Right cardiac atrium (tissue), 5 donors: ENCODE measurements at regions not wholly inside any gene's neighbourhood (a gene's known extent, or its start where the extent isn't known, plus 50 kb on each side); places are given as distances from the start of the nearest gene placed in this dataset.

Experiments used
- ATAC-seq, 2 donors: fragments of 200-7000 bp; cut with Tn5 transposase; one replicate each; pipeline versions ENCODE4 v1.8.0 to v1.9.1; 2020; ENCODE audit warnings: moderate library complexity in 2 of 2, mild to moderate bottlenecking in 1 of 2
- DNase-seq, 3 donors: peaks; one replicate each; pipeline ENCODE4 v3.0.0-alpha.2; 2020
- H3K27ac ChIP-seq: one replicate; pipeline ENCODE4 v1.5.1; 2013; ENCODE audit warnings: mild to moderate bottlenecking, low read length, control low read depth, moderate library complexity
- H3K27me3 ChIP-seq: one replicate; pipeline ENCODE4 v1.6.1; 2013; ENCODE audit not compliant: control insufficient read depth, insufficient read depth
- H3K4me1 ChIP-seq: one replicate; pipeline ENCODE4 v1.6.1; 2013; ENCODE audit warnings: low read length; ENCODE audit not compliant: control insufficient read depth, insufficient read depth
- H3K4me3 ChIP-seq: one replicate; pipeline ENCODE4 v1.5.1; 2013; ENCODE audit warnings: low read length, control low read depth
- H3K9me3 ChIP-seq: one replicate; pipeline ENCODE4 v1.6.1; 2013; ENCODE audit warnings: low read length; ENCODE audit not compliant: control insufficient read depth
- WGBS: extraction: QIAGEN DNeasy Blood & Tissue Kit; methylation state at CpG from one replicate; pipeline ENCODE4 v1.1.7; 2013; 5-methylcytosine and 5-hydroxymethylcytosine counted together
- intact Hi-C, 4 donors: fragments of 100-400 bp; cut with DNase I; formaldehyde crosslinking; loops; one replicate each; pipeline versions ENCODE4 v1.11.0 to v1.14.0; 2022 to 2023
- donor health status: healthy with polysubstance abuse.
- donor health status: DM: no; HTN: yes; CAD: no.
- donor health status: DM: no; HTN: no; CAD: no.
- donor health status: DM: no; HTN: yes; CAD: no; lungs with severe emphysema.
- donor health status: DM: yes; HTN: yes; CAD: no.

DNA sequence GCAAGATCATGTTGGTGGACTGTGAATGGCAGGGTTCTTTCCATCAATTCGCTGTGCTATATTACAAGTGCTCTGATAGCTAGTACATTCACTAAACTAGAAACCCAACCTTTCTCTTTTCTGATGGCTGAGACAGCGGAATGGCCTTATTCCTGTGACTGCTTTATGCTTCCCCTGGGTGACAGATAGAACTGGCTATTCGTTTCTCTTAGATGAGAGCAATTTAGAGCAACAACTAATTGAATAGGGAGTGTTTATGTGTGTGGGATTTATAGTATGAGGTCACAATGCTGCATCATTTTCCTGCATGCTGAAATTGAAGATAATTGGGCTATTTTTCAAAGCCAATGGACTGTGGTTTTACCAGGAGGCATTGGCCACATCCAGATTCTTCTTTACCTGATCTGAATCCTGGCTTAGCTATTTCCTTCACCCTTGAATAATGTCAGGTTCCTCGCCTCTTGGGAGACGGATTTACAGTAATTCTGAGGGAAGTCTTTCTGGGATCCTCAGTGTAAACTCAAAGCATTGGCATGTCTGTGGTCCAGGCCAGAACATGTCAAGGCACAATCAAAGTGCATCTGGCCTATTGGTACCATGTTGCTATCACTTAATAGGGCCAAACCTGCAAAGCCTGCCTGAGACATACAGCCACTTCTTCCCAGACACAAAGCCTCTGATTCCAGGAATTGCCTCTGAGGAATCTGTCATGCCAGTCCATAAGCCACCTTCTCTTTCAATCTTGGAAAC lies 775.0 kb upstream of the API5 start:
- Histone ChIP-seq H3K9me3 (no peaks in the 10 kb centered on the region), H3K27ac (no peak overlapping the region), H3K4me3 (no peak overlapping the region), H3K27me3 (no peaks in the 10 kb centered on the region), H3K4me1 (no peaks in the 10 kb centered on the region)
- ATAC-seq (no peak), DNase-seq (no peak)
- intact Hi-C loops: no loop called here
- WGBS: 83% methylated on average over 5 of the region's 5 CpGs

DNA sequence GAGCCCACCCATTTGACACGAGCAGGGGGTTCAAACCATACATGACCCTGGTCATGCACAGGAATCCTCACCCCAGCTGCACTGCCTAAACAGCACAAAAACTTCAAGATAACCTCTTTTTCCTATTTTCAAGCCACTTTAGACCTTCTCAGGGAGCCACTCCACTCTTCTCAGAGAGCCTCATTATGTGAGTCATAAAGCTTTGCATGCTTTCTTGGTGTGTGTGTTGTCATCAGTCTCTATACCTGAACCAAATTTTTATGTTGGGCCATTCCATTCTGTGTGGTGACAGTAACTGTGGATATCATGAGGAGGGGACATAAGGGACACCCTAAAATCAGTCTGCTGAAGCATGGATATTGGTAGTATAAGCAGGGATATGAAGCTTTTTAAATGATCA lies 769.5 kb upstream of the API5 start:
- H3K27me3 ChIP-seq: no peaks in the 10 kb centered on the region
- ATAC-seq (no peak), DNase-seq (no peak)
- 51% methylated on average over 1 of the region's 1 CpG for WGBS
- peaks cover 3% of the 10 kb centered on the region for H3K4me1 ChIP-seq
- H3K9me3 ChIP-seq: no peaks in the 10 kb centered on the region
- no peak overlapping the region for H3K27ac ChIP-seq
- no peak overlapping the region for H3K4me3 ChIP-seq
- intact Hi-C loops: no loop called here

DNA sequence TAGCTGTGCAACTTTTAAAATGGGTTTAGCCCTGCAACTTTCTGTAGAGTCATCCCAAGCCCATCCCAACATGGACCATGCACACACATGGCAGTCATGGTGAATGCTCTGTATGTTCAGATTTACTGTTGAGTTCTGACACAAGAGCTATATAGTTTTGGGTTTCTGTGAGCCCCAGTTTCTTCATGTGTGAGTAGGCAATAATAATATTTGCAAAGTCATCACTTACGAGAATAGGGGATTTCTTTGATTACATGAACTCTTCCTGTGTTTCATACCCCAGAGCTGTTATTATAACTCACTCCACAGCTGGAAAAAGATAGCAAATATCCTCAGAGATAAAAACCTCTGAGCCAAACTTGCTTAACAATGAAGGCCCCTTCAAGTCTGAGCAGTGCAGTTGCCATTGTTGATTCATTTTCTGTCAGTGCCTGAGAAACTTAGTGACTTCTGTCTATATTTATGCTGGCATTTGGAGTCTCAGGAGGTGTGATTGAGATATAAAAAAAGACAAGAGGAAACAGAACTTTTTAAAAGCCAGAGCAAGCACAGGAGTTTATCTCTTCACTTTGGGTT lies 767.9 kb upstream of the API5 start:
- 15% methylated on average over 1 of the region's 1 CpG for WGBS
- peak; percentile 24 to 79 for ATAC-seq

DNA sequence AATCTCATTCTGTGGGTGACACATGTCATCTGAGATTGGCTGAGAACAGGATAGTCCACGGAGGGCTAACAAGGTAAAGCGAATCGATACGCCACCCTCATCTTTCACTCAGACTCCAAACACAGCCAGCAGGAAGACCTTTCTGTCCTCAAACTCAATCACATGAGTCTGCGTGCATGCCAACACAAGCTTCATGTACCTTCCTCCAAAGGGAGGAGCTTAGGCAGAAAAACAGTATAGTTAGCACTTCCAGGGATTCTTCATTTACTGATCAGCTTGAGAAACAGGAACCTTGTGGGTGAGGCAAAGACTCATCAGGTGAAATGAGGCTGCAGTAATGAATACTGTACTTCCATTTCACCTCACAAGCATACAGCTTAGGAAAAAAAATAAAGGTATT lies 767.1 kb upstream of the API5 start:
- Histone ChIP-seq H3K27ac (no peak overlapping the region), H3K9me3 (no peaks in the 10 kb centered on the region), H3K4me1 (peaks cover 3% of the 10 kb centered on the region), H3K27me3 (no peaks in the 10 kb centered on the region), H3K4me3 (no peak overlapping the region)
- ATAC-seq (peak; percentile 45 to 73), DNase-seq (no peak)
- WGBS: 58% methylated on average over 5 of the region's 5 CpGs
- intact Hi-C loops: no loop called here

More for the DNA sequence above, 767.9 kb upstream of the API5 start:
- H3K27ac ChIP-seq: no peak overlapping the region
- H3K4me3 ChIP-seq: no peak overlapping the region
- DNase-seq: no peak
- intact Hi-C loops: no loop called here
- H3K27me3 ChIP-seq: no peaks in the 10 kb centered on the region
- H3K4me1 ChIP-seq: peaks cover 3% of the 10 kb centered on the region
- H3K9me3 ChIP-seq: no peaks in the 10 kb centered on the region

DNA sequence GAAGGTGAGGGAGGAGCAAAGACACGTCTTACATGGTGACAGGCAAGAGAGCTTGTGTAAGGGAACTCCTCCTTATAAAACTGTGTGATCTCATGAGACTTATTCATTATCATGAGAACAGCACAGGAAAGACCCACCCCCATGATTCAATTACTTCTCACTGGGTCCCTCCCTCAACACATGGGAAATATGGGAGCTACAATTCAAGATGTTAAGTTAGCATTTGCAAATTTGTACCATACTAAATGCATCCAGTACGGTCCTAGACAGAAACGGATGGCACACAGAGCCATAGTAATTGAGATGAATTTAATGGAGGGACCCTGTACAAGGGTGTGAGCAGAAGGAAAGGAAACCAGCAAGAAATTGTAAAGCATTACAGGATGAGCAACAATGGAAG lies 765.8 kb upstream of the API5 start:
- 77% methylated on average over 3 of the region's 3 CpGs for WGBS
- H3K27me3 ChIP-seq: no peaks in the 10 kb centered on the region
- ATAC-seq: no peak

DNA sequence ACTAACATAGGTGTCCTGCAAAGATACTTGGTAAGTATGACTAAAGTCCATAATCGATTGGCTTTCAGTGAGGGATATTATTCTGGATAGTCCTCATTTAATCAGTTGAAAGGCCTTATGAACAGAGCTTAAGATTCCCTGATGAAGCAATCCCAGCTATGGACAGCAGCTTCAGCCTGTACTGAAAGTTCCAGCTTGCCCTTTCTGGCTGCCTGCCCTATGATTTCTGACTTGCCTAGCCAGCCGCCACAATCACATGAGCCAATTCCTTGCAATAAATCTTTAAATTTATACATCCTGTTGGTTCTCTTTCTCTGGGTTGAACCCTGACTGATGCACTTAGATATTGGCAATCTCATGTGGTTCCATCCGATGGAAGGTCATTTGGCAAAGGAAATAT lies 759.0 kb upstream of the API5 start:
- 53% methylated on average over 3 of the region's 3 CpGs for WGBS
- DNase-seq (peak in 2 of 3 donors; percentile 22 to 52), ATAC-seq (peak in 1 of 2 donors; percentile 62)
- H3K9me3 ChIP-seq: no peaks in the 10 kb centered on the region
- no peak overlapping the region for H3K4me3 ChIP-seq
- H3K27ac ChIP-seq: no peak overlapping the region
- no peaks in the 10 kb centered on the region for H3K4me1 ChIP-seq
- no peaks in the 10 kb centered on the region for H3K27me3 ChIP-seq
- intact Hi-C loops: no loop called here

More for the DNA sequence above, 765.8 kb upstream of the API5 start:
- H3K9me3 ChIP-seq: no peaks in the 10 kb centered on the region
- intact Hi-C loops: no loop called here
- peaks cover 3% of the 10 kb centered on the region for H3K4me1 ChIP-seq
- no peak overlapping the region for H3K27ac ChIP-seq
- DNase-seq: no peak
- H3K4me3 ChIP-seq: no peak overlapping the region

DNA sequence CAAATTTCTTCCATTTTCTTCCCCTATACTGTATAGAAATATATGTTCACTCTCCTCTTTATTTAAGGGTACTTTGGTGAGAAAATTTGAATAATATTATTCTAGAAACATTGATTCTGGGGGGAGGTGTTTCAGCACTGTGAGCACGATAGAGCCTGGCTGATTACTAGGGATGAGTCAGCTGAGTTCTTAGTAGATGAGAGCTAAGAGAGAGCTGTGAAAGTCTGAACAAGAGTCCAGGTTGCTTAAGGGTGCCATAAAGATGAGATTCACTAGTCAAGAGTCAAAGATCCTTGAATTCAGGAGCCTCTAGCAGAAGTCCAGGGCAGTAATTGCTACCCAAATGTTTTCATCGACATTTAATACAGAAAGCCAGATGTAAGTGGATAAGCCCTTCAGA lies 756.6 kb upstream of the API5 start:
- Histone ChIP-seq H3K27ac (no peak overlapping the region), H3K27me3 (no peaks in the 10 kb centered on the region), H3K4me3 (no peak overlapping the region), H3K4me1 (no peaks in the 10 kb centered on the region), H3K9me3 (no peaks in the 10 kb centered on the region)
- intact Hi-C loops: no loop called here
- no peak for ATAC-seq
- no peak for DNase-seq
- 62% methylated on average over 2 of the region's 2 CpGs for WGBS

DNA sequence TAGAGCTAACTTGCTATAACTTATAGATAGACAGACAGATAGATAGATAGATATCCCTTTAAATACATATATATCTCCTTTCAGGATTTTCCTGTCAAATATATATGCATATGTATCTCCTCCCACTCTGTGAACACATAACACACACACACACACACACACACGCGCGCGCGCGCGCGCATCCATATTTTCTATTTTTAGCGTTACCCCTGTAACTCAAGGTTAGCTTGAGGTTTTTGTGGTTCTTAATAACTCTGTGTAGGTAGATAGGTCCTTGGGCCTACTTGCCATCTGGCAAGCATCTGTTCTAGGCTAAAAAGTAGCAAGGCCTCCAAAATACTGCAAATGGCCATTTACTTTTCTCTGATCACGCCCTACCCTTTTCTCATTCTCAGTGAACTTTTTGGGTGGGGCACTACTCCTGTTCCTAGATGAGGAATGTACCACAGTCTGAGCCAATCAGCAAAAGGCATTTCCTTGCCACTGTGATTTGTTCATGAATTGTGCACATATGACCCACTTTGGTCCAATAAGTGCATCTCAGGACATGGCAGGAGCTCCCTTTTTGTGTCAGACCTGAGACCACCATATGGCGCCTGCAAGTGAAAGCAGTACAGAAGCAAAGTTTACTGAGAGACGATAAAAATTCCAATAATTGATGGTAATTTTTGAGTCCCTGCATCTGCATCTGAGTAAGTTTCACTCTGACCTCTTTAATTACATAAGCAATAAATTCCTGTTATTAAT lies 740.5 kb upstream of the API5 start:
- intact Hi-C loops: no loop called here
- H3K4me1 ChIP-seq: no peaks in the 10 kb centered on the region
- H3K27ac ChIP-seq: no peak overlapping the region
- no peaks in the 10 kb centered on the region for H3K9me3 ChIP-seq
- 79% methylated on average over 12 of the region's 12 CpGs for WGBS
- H3K27me3 ChIP-seq: no peaks in the 10 kb centered on the region
- no peak overlapping the region for H3K4me3 ChIP-seq
- DNase-seq (no peak), ATAC-seq (no peak)

DNA sequence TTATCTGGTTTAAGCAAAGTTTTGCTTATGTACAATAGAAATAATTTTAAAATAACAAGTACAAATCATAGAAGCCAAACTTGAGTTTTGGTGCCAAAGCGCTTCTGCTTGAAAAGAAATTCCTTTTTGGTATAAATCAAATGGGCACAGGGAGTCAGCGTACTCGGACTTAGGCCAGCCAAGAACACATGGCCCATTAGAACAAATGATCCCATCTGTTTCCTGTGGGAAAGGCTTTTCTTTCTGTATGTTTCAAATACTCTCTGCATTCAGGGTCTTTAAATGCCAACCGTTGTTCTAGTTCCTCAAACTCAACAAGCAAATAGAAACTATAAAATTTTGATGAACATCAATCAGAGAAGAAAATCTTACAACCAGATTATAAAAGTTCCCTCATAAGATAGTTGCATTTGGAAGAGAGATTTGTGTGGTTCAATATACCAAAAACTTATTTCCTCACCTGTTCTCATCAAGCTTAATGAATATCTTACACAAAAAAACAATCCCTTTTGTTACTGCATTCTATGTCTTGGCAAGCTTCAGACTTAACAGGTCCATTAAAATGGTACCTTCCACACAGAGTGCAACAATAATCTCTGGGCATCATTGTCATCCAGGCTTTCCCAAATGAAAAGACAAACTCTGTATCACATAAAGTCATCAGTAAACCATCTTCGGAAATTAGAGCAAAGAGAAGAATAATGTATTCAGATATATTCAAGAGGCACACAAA lies 739.8 kb upstream of the API5 start:
- Histone ChIP-seq H3K27me3 (no peaks in the 10 kb centered on the region), H3K9me3 (no peaks in the 10 kb centered on the region), H3K27ac (no peak overlapping the region), H3K4me3 (no peak overlapping the region), H3K4me1 (no peaks in the 10 kb centered on the region)
- WGBS: 77% methylated on average over 5 of the region's 5 CpGs
- intact Hi-C loops: no loop called here
- no peak for DNase-seq
- no peak for ATAC-seq

DNA sequence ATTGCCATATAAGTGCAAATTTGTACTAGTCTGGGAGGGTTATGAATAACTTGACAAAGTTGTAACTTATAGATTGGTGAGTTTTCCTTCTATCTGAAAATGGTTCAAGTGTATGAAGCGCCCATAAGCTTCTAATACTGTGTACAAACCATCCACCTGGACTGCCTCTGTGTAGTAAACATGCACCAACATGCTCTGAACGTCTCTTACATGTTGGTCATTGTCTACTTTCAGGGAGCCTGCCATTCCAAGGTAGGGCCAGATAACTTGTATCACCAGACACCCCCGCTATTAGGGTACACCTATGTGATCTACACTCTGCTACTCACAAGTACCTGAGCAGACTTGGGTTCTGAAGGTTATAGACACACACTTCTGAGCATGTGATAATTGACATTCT lies 735.5 kb upstream of the API5 start:
- Histone ChIP-seq H3K4me1 (no peaks in the 10 kb centered on the region), H3K9me3 (no peaks in the 10 kb centered on the region), H3K27me3 (no peaks in the 10 kb centered on the region), H3K27ac (no peak overlapping the region), H3K4me3 (no peak overlapping the region)
- no peak for ATAC-seq
- DNase-seq: no peak
- WGBS: 64% methylated on average over 3 of the region's 3 CpGs
- intact Hi-C loops: no loop called here

DNA sequence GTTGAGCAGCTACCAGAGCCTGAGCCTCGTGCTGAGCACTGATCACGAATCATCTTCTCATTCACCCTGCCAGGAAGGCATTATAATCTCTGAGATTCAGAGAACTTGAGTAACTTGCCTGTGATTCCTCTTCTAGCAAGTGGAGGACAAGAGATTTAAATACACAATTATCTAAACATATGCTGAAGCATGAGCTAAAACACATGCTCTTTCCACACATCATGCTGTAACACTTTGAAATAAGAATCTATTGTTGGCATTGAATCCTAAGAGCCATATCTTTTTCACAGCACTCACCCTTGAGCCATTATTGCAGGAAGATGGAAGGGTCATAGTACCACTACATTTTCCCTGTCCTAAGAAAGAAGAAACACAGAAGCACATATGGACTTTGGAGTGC lies 722.5 kb upstream of the API5 start:
- no peak overlapping the region for H3K27ac ChIP-seq
- ATAC-seq: no peak
- 61% methylated on average over 2 of the region's 2 CpGs for WGBS
- no peaks in the 10 kb centered on the region for H3K4me1 ChIP-seq
- H3K9me3 ChIP-seq: no peaks in the 10 kb centered on the region
- H3K4me3 ChIP-seq: no peak overlapping the region
- intact Hi-C loops: no loop called here
- no peaks in the 10 kb centered on the region for H3K27me3 ChIP-seq
- no peak for DNase-seq
